C1 segment of cervical spinal cord (tissue), 14 donors: ENCODE measurements at regions not wholly inside any gene's neighbourhood (a gene's known extent, or its start where the extent isn't known, plus 50 kb on each side); places are given as distances from the start of the nearest gene placed in this dataset.
"Not testable (repeated sequence)": the region's sequence is repeated elsewhere in the genome, so short reads cannot be mapped to it uniquely, and the experiment has no call there.

Experiments used
- DNase-seq, 14 donors: peaks; one replicate each; lab custom pipeline; 2025; lab: John Stamatoyannopoulos, UW

GRCh38 chr6:159594106-159594749 lies 98.8 kb downstream of the SOD2 start:
- peak in 1 of 14 donors; percentile 19 for DNase-seq

DNA sequence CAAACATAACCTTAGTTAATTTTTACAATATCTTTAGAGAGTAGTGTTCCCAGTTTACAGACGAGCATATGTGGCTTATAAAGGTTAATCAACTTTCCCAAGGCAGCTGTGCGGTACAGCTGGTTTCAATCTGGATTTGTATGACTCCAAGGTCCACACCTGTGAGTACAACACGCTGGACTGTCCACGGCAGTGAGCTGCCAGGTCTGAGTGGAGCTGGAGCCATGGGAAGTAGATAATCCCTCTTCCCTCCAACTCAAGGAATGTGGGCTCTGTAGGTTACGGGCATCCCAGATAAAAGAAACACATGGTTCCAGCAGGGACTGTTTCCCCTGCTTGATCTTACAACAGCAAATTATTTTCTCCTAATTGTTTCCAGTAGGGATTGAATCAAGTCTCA lies 102.2 kb downstream of the SOD2 start:
- no peak for DNase-seq

- DNase-seq = no peak
Observed at GRCh38 chr6:159586684-159587083, 106.4 kb downstream of the SOD2 start.

- DNase-seq = no peak
Observed at GRCh38 chr6:159582736-159583135, 110.3 kb downstream of the SOD2 start.

GRCh38 chr6:159578629-159579028 lies 114.4 kb downstream of the SOD2 start:
- no peak for DNase-seq

GRCh38 chr6:159577564-159577963 lies 115.5 kb downstream of the SOD2 start:
- DNase-seq = no peak

- DNase-seq = no peak
Observed at GRCh38 chr6:159572439-159573110, 120.5 kb downstream of the SOD2 start.

- no peak for DNase-seq
Observed at GRCh38 chr6:159565181-159565710, 127.8 kb downstream of the SOD2 start.

DNA sequence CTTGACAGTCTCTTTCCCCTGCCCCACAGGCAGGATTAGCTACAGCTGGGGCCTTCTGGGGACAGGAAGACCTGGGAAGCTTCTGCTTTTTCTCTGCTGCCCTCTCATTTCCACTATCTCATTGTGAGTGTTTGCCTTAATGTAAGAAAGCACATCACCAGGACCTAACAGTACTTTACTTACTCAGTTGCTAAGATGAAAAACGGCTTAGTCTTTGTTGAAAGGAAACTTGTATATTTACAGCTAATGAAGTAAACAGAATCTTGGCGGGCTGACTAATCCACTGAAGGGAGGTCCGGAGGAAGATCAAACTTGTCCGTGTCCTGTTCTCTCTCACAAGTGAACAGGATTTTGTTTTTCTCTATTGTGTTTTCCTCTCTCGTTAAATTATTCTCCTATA lies 128.6 kb downstream of the SOD2 start:
- no peak for DNase-seq

GRCh38 chr6:159557031-159557430 lies 136.0 kb downstream of the SOD2 start:
- DNase-seq = peak in 1 of 14 donors; percentile 54

DNA sequence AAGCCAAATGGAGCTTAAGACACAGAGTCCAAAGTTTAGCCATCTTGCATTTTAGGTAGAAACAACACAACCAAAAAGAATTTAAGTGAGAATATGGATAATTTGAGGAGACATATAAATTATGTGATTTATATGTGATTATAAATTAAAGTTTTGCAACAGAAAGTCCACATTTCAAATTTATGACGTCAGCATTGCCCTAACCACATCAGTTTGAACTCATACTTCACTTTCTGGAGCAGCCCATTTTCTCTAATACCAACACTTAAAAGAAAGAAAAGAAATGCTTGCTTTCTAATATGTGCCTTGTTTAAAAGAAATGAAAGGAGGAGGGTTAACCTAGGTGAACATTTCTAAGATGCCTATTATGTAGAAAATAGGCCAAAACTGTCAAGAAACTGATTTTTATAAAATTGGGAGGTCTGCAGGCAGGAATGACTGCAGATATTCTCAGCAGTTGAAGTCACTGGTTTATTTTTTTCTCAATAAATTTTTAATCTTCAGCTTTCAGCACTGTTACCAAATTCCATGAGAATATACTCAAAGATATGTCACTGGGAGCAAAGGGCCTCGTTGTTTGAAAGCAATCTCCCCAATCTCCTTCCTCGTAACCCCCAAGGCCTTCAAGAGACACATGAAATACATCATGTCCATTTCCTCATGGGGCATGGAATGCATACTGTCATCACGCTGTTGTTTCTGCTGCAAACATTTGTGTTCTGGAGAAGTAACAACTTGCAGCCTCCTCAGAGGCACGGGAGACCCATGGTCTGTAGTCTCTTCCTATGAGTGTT lies 137.8 kb downstream of the SOD2 start:
- DNase-seq = no peak

DNA sequence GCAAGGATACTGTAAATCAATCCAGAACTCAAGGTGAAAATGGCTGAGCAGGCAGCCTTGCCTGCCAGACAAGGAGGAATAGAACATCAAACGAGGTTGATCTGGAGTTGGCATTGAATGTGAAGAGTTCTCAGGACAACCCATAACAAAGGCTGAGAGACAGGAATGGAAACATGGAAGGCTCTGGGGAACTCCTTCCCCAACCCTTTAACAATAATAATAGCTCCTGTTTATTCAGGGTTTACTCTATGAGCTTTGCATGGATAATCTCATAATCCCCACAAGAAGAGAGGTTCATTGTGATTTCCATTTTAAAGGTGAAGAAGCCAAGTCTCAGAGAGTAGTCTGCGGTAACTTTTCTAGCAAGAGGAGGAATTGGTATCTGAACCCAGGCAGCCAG lies 151.7 kb downstream of the SOD2 start:
- DNase-seq = no peak

GRCh38 chr6:159540883-159541282 lies 152.2 kb downstream of the SOD2 start:
- no peak for DNase-seq

GRCh38 chr6:159540152-159540551 lies 152.9 kb downstream of the SOD2 start:
- DNase-seq = no peak

DNA sequence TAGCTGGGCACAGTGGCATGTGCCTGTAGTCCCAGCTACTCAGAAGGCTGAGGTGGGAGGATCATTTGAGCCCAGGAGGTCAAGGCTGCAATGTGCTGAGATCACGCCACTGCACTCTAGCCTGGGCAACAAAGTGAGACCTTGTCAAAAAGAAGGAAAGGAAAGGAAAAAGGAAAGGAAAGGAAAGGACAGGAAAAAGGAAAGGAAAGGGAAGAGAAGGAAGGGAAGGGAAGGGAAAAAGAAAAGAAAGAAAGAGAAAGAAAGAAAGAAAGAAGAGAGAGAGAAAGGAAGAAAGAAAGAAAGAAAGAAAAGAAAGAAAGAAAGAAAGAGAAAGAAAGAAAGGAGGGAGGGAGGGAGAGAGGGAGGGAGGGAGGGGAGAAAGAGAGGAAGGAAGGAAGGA lies 155.0 kb downstream of the SOD2 start:
- not testable (repeated sequence) for DNase-seq

DNA sequence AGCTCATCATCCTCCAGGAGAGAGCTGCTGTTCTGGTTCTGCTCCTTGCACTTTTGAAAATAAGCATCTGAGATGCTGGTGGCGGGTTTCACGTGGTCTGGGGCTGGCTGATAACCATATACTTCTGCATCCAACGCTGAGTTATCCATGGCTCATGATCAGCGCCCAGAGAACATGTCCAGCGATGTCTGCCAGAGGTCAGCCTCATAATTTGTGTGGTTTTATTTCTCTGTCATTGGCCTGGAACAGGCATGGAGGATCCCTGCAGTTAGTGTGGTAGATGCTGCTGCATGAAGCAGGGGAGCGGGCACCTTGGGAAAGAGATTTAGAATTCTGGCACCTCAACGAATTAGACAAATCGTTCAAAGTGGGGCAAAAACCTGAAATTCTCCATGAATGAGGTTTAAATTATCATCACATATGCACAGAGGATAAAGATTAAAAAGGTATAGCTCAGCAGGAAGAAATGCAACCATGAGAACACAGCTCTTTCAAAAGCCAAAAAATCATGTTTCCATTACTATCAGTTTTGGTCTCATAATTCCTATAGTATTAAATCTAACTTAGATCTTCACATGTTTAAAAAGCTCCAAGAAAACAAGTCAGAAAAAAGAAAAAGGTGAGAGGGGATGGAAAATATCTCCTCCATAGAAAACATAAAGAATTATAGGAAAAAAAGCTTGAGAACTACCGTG lies 157.2 kb downstream of the SOD2 start:
- no peak for DNase-seq

DNA sequence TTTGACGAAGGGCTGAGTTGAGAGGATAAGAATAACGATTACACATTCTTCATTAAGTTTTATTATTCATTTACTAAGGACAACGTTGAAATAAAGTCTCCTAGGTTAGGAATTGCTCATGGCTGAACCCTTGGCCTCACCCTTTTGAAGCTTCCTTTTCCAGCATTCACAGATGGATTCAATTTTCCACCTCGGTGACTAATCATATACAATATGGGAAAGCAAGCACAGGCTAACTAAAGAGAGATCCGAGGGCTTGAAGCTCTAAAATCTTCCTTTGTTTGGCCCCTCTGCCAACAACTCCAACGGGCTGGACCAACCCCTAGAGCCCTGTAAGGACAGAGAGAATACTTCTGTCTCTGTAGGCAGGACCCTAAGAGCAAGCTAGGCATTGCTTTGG lies 159.5 kb downstream of the SOD2 start:
- DNase-seq = no peak

DNA sequence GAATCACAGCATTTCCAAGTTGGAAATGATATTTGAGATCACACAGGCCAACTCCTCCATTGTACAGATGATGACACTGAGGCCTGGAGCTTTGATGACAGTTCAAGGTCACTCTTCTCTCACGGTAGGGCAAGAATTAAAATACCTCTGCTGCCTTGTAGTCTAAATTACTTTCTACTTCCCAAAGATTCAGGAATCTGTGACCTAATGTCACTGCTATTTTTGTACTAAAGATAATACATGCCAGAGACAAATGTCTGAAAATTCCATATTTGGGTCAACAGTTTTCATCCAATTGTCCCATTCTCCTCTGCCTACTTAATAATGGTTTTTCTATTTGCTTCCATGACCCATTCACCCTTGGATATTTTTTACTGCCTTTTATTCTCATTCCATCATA lies 160.0 kb downstream of the SOD2 start:
- DNase-seq = no peak

DNA sequence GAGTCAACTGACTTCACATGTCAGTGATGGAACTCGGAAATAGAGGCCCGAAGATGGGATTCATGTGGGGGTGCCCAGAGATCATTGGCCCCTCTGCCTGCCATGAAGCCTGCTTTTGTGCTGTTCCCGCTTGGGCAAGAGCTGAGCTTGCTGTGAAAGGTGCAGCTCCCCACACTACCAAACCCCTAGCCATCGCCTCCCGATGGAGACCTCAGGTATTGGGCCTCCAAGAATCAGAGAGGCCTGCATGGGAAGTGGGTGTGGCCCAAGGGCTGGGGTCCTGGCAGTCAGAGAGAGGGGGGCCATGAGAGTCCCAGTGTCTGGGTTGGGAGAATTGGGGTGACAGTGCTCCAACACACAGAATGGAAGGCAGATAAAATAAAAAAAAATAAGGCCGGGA lies 160.9 kb downstream of the SOD2 start:
- no peak for DNase-seq

GRCh38 chr6:159529934-159530333 lies 163.1 kb downstream of the SOD2 start:
- peak in 1 of 14 donors; percentile 4 for DNase-seq

- no peak for DNase-seq
Observed at GRCh38 chr6:159527351-159527750, 165.7 kb downstream of the SOD2 start.
